ENCODE measurements at regions not wholly inside any gene's neighbourhood (a gene's known extent, or its start where the extent isn't known, plus 50 kb on each side); places are given as distances from the start of the nearest gene placed in this dataset.
"Not testable (repeated sequence)": the region's sequence is repeated elsewhere in the genome, so short reads cannot be mapped to it uniquely, and the experiment has no call there.

DNA sequence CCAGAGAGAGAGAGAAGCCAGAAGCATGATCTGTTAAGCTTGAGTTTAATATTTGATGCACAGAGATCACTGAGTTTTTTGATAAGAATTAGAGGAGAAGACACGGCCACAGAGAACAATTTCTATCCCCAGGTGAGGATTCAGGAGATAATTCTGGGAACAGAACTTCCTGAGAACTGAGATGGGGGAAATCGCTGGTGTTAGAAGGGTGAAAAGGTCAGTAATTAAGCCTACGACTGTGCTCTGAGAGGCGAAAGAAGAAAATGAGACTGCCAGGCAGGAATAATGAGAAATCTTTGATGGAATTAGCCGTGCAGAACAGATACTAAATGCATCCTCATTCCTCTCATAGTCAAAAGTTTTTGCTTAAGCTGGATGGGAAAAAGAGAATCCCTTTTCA, 61.9 kb upstream of the EEF2KMT start:
- not testable (repeated sequence) for DNase-seq

GRCh38 chr16:5158494-5158893, 60.9 kb upstream of the EEF2KMT start:
- no peak for DNase-seq

GRCh38 chr16:5156486-5156885, 58.9 kb upstream of the EEF2KMT start:
- DNase-seq, result not testable (repeated sequence)

GRCh38 chr16:5154006-5154405, 56.4 kb upstream of the EEF2KMT start:
- DNase-seq, result not testable (repeated sequence)

DNA sequence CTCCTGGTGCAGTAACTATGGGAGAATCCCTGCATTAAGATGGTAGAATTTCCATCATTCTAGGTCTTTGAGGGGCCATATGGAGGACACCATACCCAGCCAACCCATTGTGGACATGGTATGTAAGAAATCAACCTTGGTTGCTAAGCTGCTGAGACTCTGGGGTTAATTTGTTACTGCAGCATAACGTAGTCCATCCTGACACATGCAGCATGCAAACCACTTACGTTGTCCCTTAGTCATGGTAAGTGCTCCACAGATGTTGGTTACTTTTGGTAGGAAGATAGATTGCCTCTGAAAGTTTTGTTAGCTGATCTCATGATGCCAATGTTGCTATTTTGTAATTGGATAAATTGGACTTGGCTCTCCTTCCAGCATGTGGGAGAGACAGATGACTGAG, 53.8 kb upstream of the EEF2KMT start:
- DNase-seq, result not testable (repeated sequence)

All from activated CD4-positive, alpha-beta T cell treated with anti-CD3 and anti-CD28 coated beads, Interleukin-2, Interleukin-6, amounts not matched to agents 100 ng/mL and 50 ng/mL, durations not matched to agents 16 hours and 8 hours (primary cell).